K562 (cell line): ENCODE measurements at regions not wholly inside any gene's neighbourhood (a gene's known extent, or its start where the extent isn't known, plus 50 kb on each side); places are given as distances from the start of the nearest gene placed in this dataset.

Experiments used
- BRCA1 ChIP-seq, 2 experiments: fragments of 450-650 bp in 1 of 2; sonication (generic) in 1 of 2; formaldehyde crosslinking in 1 of 2; IDR thresholded peaks; 2 replicates each; pipeline versions ENCODE4 v1.5.0 to v1.6.1; 2017 to 2020; ENCODE audit warnings: mild to moderate bottlenecking in 1 of 2, missing genetic modification reagents in 1 of 2
- CBX1 ChIP-seq: sonication (generic); IDR thresholded peaks from 2 replicates; pipeline ENCODE4 v1.6.1; 2016; ENCODE audit warnings: antibody characterized with exemption, low read depth, mild to moderate bottlenecking
- DIDO1 ChIP-seq: fragments of 450-650 bp; IDR thresholded peaks from 2 replicates; pipeline ENCODE4 v1.6.1; 2016; ENCODE audit warnings: low read depth, missing biosample characterization, missing genetic modification characterization
- E2F3 ChIP-seq: fragments of 250-450 bp; sonication (Bioruptor Pico); IDR thresholded peaks from 2 replicates; pipeline ENCODE4 v1.4.0; 2020; ENCODE audit warnings: mild to moderate bottlenecking
- ETV1 ChIP-seq: fragments of 450-650 bp; conservative IDR thresholded peaks from 2 replicates; pipeline ENCODE4 v1.6.1; 2016; ENCODE audit warnings: missing genetic modification characterization, control low read depth, low read depth, missing compliant biosample characterization
- GTF2A2 ChIP-seq: IDR thresholded peaks from 2 replicates; pipeline ENCODE4 v1.6.1; 2016; ENCODE audit warnings: mild to moderate bottlenecking, missing genetic modification characterization, missing compliant biosample characterization
- GTF2E2 ChIP-seq: fragments of 200-800 bp; sonication (Bioruptor generic); IDR thresholded peaks from 2 replicates; pipeline ENCODE4 v1.6.1; 2016; ENCODE audit warnings: missing genetic modification characterization, missing compliant biosample characterization
- HMGN3 ChIP-seq: IDR thresholded peaks from 2 replicates; pipeline ENCODE4 v1.6.1; 2011; ENCODE audit warnings: borderline replicate concordance, low read depth, mild to moderate bottlenecking, mixed read lengths, low read length; ENCODE audit not compliant: insufficient read length; ENCODE audit errors: extremely low read depth
- KLF10 ChIP-seq: fragments of 250-450 bp; sonication (Bioruptor Pico); IDR thresholded peaks from 2 replicates; pipeline ENCODE4 v1.6.1; 2021; ENCODE audit warnings: matching md5 sums
- LARP7 ChIP-seq: fragments of 450-650 bp; IDR thresholded peaks from 2 replicates; pipeline ENCODE4 v1.6.1; 2016
- MAFG ChIP-seq: fragments of 450-650 bp; conservative IDR thresholded peaks from 2 replicates; pipeline ENCODE4 v1.6.1; 2016; ENCODE audit warnings: missing genetic modification characterization, missing compliant biosample characterization
- NCOR1 ChIP-seq: fragments of 450-650 bp; IDR thresholded peaks from 2 replicates; pipeline ENCODE4 v1.6.1; 2016; ENCODE audit warnings: mild to moderate bottlenecking, moderate library complexity
- NFIC ChIP-seq: fragments of 450-650 bp; IDR thresholded peaks from 2 replicates; pipeline ENCODE4 v1.6.1; 2017; ENCODE audit warnings: mild to moderate bottlenecking, inconsistent platforms
- NFRKB ChIP-seq: fragments of 450-650 bp; IDR thresholded peaks from 2 replicates; pipeline ENCODE4 v1.6.1; 2016; ENCODE audit warnings: low read depth
- NR2C1 ChIP-seq, 2 experiments: fragments of 450-650 bp; IDR thresholded peaks; 2 replicates each; pipeline ENCODE4 v1.6.1; 2017; ENCODE audit warnings: mild to moderate bottlenecking in 2 of 2, antibody characterized with exemption in 1 of 2, inconsistent platforms in 1 of 2, missing compliant biosample characterization in 1 of 2, missing genetic modification characterization in 1 of 2
- POLR2H ChIP-seq: IDR thresholded peaks from 2 replicates; pipeline ENCODE4 v1.6.1; 2016; ENCODE audit warnings: missing genetic modification characterization, low read depth, mild to moderate bottlenecking, control low read depth, missing compliant biosample characterization, moderate library complexity
- POU5F1 ChIP-seq: fragments of 150-350 bp; IDR thresholded peaks from 2 replicates; pipeline ENCODE4 v1.6.1; 2014; ENCODE audit warnings: borderline replicate concordance, low read length, low read depth, mild to moderate bottlenecking; ENCODE audit not compliant: partially characterized antibody
- SAFB ChIP-seq: fragments of 200-400 bp; formaldehyde crosslinking; IDR thresholded peaks from 2 replicates; pipeline ENCODE4 v1.6.1; 2017; ENCODE audit warnings: low read depth, low read length, borderline replicate concordance
- SIRT6 ChIP-seq: IDR thresholded peaks from one replicate; pipeline ENCODE4 v1.6.1; 2012; ENCODE audit warnings: low read depth, mild to moderate bottlenecking, control low read depth, inconsistent platforms, low read length, moderate library complexity
- SP2 ChIP-seq: IDR thresholded peaks from 2 replicates; pipeline ENCODE4 v1.6.1; 2011; ENCODE audit warnings: mild to moderate bottlenecking, low read depth, low read length, moderate library complexity; ENCODE audit not compliant: poor library complexity, severe bottlenecking; ENCODE audit errors: extremely low read depth
- SPI1 ChIP-seq: IDR thresholded peaks from 2 replicates; pipeline ENCODE4 v1.6.1; 2011; ENCODE audit warnings: low read depth, low read length, control low read depth, borderline replicate concordance
- TAL1 ChIP-seq: fragments of 450-650 bp; IDR thresholded peaks from 2 replicates; pipeline ENCODE4 v1.6.1; 2016; ENCODE audit warnings: mild to moderate bottlenecking
- TCF3 ChIP-seq: sonication (generic); formaldehyde crosslinking; IDR thresholded peaks from 2 replicates; pipeline ENCODE4 v1.4.0; 2020; ENCODE audit warnings: mild to moderate bottlenecking, missing genetic modification reagents
- TEAD4 ChIP-seq, 2 experiments: sonication (generic) in 1 of 2; formaldehyde crosslinking in 1 of 2; IDR thresholded peaks; 2 replicates each; pipeline versions ENCODE4 v1.6.1 to v1.8.0; 2012 to 2022; ENCODE audit warnings: borderline replicate concordance in 1 of 2, inconsistent platforms in 1 of 2, low read length in 1 of 2, mild to moderate bottlenecking in 1 of 2, missing genetic modification reagents in 1 of 2
- TRIM24 ChIP-seq, 2 experiments: fragments of 450-650 bp; IDR thresholded peaks; 2 replicates each; pipeline ENCODE4 v1.6.1; 2016
- ZNF165 ChIP-seq: fragments of 250-450 bp; sonication (Bioruptor Pico); IDR thresholded peaks from 2 replicates; pipeline ENCODE4 v1.4.0; 2020; ENCODE audit warnings: borderline replicate concordance
- TF ChIP-seq, protein P1 (sequence below): fragments of 450-650 bp; IDR thresholded peaks from 2 replicates; pipeline ENCODE4 v1.6.1; 2017; ENCODE audit warnings: antibody characterized with exemption
- TF ChIP-seq, protein P2 (sequence below): fragments of 250-450 bp; sonication (Bioruptor Pico); IDR thresholded peaks from 2 replicates; pipeline ENCODE4 v1.8.0; 2022; ENCODE audit warnings: moderate library complexity, mild to moderate bottlenecking, inconsistent platforms
- TF ChIP-seq, protein P3 (sequence below): fragments of 450-650 bp; formaldehyde crosslinking; IDR thresholded peaks from 2 replicates; pipeline ENCODE4 v1.4.0; 2022; ENCODE audit warnings: missing genetic modification characterization

DNA sequence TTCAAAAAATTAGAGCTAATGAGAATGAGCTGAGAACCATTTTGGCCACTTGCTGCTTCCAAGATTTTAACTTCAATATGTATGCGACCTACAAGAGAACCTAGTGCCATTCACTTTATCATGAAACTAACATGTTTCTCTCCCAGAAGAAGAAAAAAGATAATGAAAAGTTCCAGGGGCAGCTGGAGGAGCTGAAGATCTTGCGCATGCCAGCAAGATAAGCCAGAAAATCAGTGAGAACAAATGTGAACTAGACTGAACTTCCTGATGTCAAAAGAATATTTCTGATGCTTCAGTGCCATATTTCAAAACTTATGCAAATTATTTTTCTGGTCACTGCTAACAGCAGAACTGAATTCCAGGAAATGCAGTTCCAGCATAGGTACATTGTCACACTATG, 1265.1 kb downstream of the BRINP3 start (continued):
- TF ChIP-seq TAL1: peak; percentile 60
- TF ChIP-seq POLR2H (tag): no peak
- TF ChIP-seq, protein P1, sequence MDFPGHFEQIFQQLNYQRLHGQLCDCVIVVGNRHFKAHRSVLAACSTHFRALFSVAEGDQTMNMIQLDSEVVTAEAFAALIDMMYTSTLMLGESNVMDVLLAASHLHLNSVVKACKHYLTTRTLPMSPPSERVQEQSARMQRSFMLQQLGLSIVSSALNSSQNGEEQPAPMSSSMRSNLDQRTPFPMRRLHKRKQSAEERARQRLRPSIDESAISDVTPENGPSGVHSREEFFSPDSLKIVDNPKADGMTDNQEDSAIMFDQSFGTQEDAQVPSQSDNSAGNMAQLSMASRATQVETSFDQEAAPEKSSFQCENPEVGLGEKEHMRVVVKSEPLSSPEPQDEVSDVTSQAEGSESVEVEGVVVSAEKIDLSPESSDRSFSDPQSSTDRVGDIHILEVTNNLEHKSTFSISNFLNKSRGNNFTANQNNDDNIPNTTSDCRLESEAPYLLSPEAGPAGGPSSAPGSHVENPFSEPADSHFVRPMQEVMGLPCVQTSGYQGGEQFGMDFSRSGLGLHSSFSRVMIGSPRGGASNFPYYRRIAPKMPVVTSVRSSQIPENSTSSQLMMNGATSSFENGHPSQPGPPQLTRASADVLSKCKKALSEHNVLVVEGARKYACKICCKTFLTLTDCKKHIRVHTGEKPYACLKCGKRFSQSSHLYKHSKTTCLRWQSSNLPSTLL: no peak
- no peak for TF ChIP-seq GTF2E2 (tag)
- TF ChIP-seq TCF3 (CRISPR knock-in tag): peak; percentile 71
- no peak for TF ChIP-seq SP2
- no peak for TF ChIP-seq DIDO1
- no peak for TF ChIP-seq BRCA1 (IDR thresholded peaks at IDR 0.05)
- TF ChIP-seq BRCA1 (CRISPR knock-in tag; IDR thresholded peaks at IDR 0.05): no peak
- peak; percentile 75 for TF ChIP-seq TEAD4 (IDR thresholded peaks at IDR 0.05; ENCODE audit: low read length)
- no peak for TF ChIP-seq TEAD4 (CRISPR knock-in tag; IDR thresholded peaks at IDR 0.05; ENCODE audit: borderline replicate concordance)
- TF ChIP-seq, protein P2, sequence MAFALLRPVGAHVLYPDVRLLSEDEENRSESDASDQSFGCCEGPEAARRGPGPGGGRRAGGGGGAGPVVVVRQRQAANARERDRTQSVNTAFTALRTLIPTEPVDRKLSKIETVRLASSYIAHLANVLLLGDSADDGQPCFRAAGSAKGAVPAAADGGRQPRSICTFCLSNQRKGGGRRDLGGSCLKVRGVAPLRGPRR (CRISPR knock-in tag): no peak
- peak; percentile 25; the same call in 1 of the 2 replicates for TF ChIP-seq NCOR1
- TF ChIP-seq KLF10 (CRISPR knock-in tag): no peak
- no peak for TF ChIP-seq POU5F1
- no peak for TF ChIP-seq GTF2A2 (tag)
- no peak for TF ChIP-seq NR2C1 (IDR thresholded peaks at IDR 0.05)
- TF ChIP-seq NR2C1 (tag; IDR thresholded peaks at IDR 0.05): no peak
- no peak for TF ChIP-seq LARP7
- TF ChIP-seq SAFB: no peak
- TF ChIP-seq NFRKB: no peak
- TF ChIP-seq SIRT6: no peak
- TF ChIP-seq E2F3 (CRISPR knock-in tag): no peak
- TF ChIP-seq CBX1: no peak
- no peak for TF ChIP-seq ETV1 (tag)
- TF ChIP-seq HMGN3: no peak
- peak; percentile 39 for TF ChIP-seq NFIC
- TF ChIP-seq, protein P3, sequence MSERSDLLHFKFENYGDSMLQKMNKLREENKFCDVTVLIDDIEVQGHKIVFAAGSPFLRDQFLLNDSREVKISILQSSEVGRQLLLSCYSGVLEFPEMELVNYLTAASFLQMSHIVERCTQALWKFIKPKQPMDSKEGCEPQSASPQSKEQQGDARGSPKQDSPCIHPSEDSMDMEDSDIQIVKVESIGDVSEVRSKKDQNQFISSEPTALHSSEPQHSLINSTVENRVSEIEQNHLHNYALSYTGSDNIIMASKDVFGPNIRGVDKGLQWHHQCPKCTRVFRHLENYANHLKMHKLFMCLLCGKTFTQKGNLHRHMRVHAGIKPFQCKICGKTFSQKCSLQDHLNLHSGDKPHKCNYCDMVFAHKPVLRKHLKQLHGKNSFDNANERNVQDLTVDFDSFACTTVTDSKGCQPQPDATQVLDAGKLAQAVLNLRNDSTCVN (CRISPR knock-in tag): no peak
- TF ChIP-seq SPI1: no peak
- TF ChIP-seq ZNF165 (CRISPR knock-in tag): no peak
- TF ChIP-seq MAFG (tag): no peak
- TF ChIP-seq TRIM24 (IDR thresholded peaks at IDR 0.05): 0 out of 4 replicates have a peak, but pooled peaks of 1 of the 2 experiments have one; percentile 12
